ENCODE measurements at regions not wholly inside any gene's neighbourhood (a gene's known extent, or its start where the extent isn't known, plus 50 kb on each side); places are given as distances from the start of the nearest gene placed in this dataset.
"Not testable (repeated sequence)": the region's sequence is repeated elsewhere in the genome, so short reads cannot be mapped to it uniquely, and the experiment has no call there.

- intact Hi-C loops (cut with DNase I): no loop called here
- H3K27ac ChIP-seq: no peak overlapping the region
- H3K9me3 ChIP-seq: no peaks in the 10 kb centered on the region
- H3K4me3 ChIP-seq: no peak overlapping the region
- ATAC-seq: no peak
- no peaks in the 10 kb centered on the region for H3K4me1 ChIP-seq
- no peak for DNase-seq
- H3K36me3 ChIP-seq: no peaks in the 10 kb centered on the region
- no peaks in the 10 kb centered on the region for H3K27me3 ChIP-seq
- no peak for TF ChIP-seq CTCF (IDR thresholded peaks at IDR 0.05)
Observed at GRCh38 chr5:147101659-147102369, 133.0 kb upstream of the STK32A start.

- Histone ChIP-seq H3K27ac (no peak overlapping the region), H3K27me3 (no peaks in the 10 kb centered on the region), H3K4me3 (no peak overlapping the region), H3K9me3 (no peaks in the 10 kb centered on the region), H3K36me3 (no peaks in the 10 kb centered on the region), H3K4me1 (no peaks in the 10 kb centered on the region)
- intact Hi-C loops (cut with DNase I): no loop called here
- ATAC-seq (no peak), DNase-seq (no peak)
- no peak for TF ChIP-seq CTCF (IDR thresholded peaks at IDR 0.05)
Observed at GRCh38 chr5:147112899-147113298, 121.9 kb upstream of the STK32A start.

GRCh38 chr5:147113967-147114366, 120.9 kb upstream of the STK32A start:
- no peak for ATAC-seq
- H3K4me1 ChIP-seq: no peaks in the 10 kb centered on the region
- no peak overlapping the region for H3K27ac ChIP-seq
- TF ChIP-seq CTCF (IDR thresholded peaks at IDR 0.05): no peak
- no peaks in the 10 kb centered on the region for H3K27me3 ChIP-seq
- no peak overlapping the region for H3K4me3 ChIP-seq
- DNase-seq: no peak
- H3K36me3 ChIP-seq: no peaks in the 10 kb centered on the region
- intact Hi-C loops (cut with DNase I): no loop called here
- no peaks in the 10 kb centered on the region for H3K9me3 ChIP-seq

- intact Hi-C loops (cut with DNase I); DNase-seq; H3K27ac ChIP-seq; H3K9me3 ChIP-seq; H3K4me3 ChIP-seq; ATAC-seq; H3K27me3 ChIP-seq; H3K4me1 ChIP-seq; H3K36me3 ChIP-seq: not testable (repeated sequence)
Observed at GRCh38 chr5:147139759-147140158, 95.1 kb upstream of the STK32A start.

GRCh38 chr5:147140558-147140957, 94.3 kb upstream of the STK32A start:
- Histone ChIP-seq H3K4me3 (no peak overlapping the region), H3K27me3 (no peaks in the 10 kb centered on the region), H3K27ac (no peak overlapping the region), H3K9me3 (peaks cover 9% of the 10 kb centered on the region), H3K36me3 (no peaks in the 10 kb centered on the region), H3K4me1 (no peaks in the 10 kb centered on the region)
- no peak for ATAC-seq
- DNase-seq: no peak
- intact Hi-C loops (cut with DNase I): no loop called here
- no peak for TF ChIP-seq CTCF (IDR thresholded peaks at IDR 0.05)

GRCh38 chr5:147141580-147141979, 93.2 kb upstream of the STK32A start:
- H3K4me3 ChIP-seq; H3K27me3 ChIP-seq; H3K9me3 ChIP-seq; H3K36me3 ChIP-seq; intact Hi-C loops (cut with DNase I); ATAC-seq; DNase-seq; H3K27ac ChIP-seq; H3K4me1 ChIP-seq: not testable (repeated sequence)

- TF ChIP-seq CTCF (IDR thresholded peaks at IDR 0.05): no peak
- H3K4me1 ChIP-seq: no peaks in the 10 kb centered on the region
- intact Hi-C loops (cut with DNase I): no loop called here
- peaks cover 5% of the 10 kb centered on the region for H3K9me3 ChIP-seq
- no peak overlapping the region for H3K27ac ChIP-seq
- no peaks in the 10 kb centered on the region for H3K36me3 ChIP-seq
- ATAC-seq (no peak), DNase-seq (no peak)
- no peak overlapping the region for H3K4me3 ChIP-seq
- H3K27me3 ChIP-seq: no peaks in the 10 kb centered on the region
Observed at GRCh38 chr5:147143215-147143614, 91.6 kb upstream of the STK32A start.

All from upper lobe of right lung (tissue), 1 donor.